Omental fat pad (tissue), 3 donors: ENCODE measurements at regions not wholly inside any gene's neighbourhood (a gene's known extent, or its start where the extent isn't known, plus 50 kb on each side); places are given as distances from the start of the nearest gene placed in this dataset.

Experiments used
- ATAC-seq: fragments of 150-250 bp; one replicate; pipeline ENCODE4 v1.9.1; 2016; ENCODE audit warnings: mild to moderate bottlenecking, moderate library complexity; ENCODE audit not compliant: low FRiP score
- DNase-seq: peaks from one replicate; pipeline ENCODE4 v3.0.0-alpha.2; 2019; ENCODE audit warnings: low spot score
- TF ChIP-seq, protein P1 (sequence below), 3 donors: fragments of 450-650 bp; IDR thresholded peaks; one replicate each; pipeline ENCODE4 v1.5.1; 2016 to 2017; ENCODE audit warnings: antibody characterized with exemption in 3 of 3, mild to moderate bottlenecking in 3 of 3, moderate library complexity in 2 of 3

DNA sequence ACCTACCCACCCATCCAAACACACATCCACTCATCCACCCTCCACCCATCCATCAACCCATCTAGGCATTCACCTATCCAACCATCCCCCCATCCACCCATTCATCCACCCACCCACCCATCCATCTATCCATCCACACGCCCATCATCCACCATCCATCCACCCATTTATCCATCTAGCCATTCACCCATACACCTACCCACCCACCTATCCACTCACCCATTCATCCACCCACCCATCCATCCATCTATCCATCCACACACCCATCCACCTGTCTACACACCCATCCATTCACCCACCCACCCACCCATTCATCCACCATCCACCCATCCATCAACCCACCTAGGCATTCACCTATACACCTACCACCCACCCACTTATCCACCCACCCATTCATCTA lies 72.6 kb upstream of the GALNT9 start:
- DNase-seq (no peak), ATAC-seq (no peak)
- TF ChIP-seq, protein P1, sequence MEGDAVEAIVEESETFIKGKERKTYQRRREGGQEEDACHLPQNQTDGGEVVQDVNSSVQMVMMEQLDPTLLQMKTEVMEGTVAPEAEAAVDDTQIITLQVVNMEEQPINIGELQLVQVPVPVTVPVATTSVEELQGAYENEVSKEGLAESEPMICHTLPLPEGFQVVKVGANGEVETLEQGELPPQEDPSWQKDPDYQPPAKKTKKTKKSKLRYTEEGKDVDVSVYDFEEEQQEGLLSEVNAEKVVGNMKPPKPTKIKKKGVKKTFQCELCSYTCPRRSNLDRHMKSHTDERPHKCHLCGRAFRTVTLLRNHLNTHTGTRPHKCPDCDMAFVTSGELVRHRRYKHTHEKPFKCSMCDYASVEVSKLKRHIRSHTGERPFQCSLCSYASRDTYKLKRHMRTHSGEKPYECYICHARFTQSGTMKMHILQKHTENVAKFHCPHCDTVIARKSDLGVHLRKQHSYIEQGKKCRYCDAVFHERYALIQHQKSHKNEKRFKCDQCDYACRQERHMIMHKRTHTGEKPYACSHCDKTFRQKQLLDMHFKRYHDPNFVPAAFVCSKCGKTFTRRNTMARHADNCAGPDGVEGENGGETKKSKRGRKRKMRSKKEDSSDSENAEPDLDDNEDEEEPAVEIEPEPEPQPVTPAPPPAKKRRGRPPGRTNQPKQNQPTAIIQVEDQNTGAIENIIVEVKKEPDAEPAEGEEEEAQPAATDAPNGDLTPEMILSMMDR (IDR thresholded peaks at IDR 0.05) = no peak

DNA sequence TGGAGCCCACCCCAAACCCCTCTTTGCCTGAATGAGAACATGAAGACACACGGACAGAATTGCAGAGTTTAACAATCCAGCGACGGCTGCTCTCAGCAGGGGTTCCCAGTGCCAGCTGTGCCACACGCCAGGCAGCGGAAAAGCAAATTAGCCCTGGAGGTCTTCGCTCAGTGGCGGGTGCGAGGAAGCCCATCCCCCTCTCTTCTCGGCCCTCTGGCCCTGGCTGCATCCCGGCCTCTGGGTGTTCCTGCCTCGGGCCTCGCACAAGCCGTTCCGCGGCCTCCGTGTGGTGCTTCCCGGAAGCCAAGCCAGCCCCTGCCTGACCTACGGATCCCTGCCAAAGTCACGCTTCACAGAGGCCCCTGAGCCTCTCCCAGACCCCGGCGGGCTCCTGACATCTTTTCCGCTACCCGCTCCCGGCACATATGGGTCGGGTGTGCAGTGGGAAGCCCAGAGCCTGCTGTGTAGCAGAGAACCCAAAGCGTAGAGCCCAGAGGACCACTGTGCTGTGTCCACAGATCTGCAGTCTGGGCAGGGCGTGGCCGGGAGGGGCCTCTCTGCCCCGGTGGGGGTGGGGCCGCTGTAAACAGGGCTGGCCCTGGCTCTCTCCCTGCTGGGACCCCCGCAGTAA lies 70.7 kb upstream of the GALNT9 start:
- ATAC-seq (no peak), DNase-seq (no peak)
- TF ChIP-seq, protein P1 (IDR thresholded peaks at IDR 0.05) = no peak

DNA sequence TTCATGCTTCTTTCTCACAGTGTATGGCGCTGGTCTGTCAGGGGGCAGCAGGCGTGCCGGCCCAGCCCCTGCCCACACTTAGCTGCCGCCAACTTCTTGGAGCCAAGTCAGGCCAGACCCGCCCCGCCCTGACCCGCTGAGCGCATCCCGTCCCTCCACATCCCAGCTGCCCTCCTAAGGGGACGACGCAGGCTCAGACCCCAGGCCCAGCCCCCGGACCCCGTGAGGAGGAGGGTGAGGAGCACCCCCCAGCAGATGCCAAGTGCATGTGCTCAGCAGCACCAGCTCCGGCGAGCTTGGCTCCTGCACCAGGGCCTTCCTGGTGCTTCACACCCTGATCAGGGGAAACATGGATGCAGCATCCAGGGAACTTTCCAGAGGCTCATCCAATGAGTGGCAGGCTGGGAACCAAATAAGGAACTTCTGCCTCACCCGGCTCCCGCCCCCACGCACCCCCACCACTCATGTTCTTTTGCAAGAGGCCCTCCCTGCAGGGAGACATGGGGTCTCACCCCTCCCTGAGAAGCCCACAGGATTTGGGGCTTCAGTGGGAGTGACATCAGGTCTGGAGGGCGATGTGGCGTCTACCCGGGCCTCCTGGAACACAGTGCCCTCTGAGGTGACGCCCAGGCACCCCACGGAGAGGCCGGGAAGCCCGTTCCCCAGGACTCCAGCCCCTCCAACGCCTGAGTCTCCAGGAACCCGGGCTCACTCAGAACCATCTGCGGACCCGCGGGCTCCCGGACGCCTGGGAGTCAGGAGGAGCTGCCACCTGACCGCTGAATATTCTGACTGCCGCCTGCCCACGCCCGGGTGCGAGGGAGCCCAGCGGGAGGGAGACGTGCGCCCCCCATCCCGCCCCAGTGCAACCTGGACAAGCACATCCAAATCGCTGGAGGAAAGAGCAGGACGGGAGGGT lies 70.0 kb upstream of the GALNT9 start:
- TF ChIP-seq, protein P1 (IDR thresholded peaks at IDR 0.05) = no peak
- no peak for DNase-seq
- no peak for ATAC-seq

DNA sequence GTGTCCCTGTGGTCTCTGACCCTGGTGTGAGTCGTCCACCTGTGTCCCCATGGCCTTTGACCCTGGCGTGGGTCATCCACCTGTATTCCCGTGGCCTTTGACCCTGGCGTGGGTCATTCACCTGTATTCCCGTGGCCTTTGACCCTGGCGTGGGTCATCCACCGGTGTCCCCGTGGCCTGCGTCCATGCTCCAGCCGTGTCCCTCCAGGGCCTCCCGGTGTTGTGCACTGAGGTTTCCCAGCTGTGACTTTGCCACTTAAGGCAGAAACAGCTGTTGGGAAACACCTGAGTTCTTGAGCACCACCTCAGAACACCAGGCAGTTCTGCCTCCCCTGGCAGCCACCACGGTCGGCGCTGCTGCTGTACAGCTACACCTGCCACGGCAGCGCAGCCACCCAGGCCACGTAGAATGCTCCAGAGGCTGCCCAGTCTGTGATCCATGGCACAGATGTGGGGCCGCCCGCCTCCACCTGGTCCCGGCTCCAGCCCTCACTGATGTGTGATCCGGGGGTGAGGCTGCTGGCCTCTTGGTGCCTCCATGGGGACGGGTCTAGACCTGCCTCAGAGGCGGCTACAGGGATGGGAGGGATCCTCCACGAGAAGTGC lies 69.1 kb upstream of the GALNT9 start:
- DNase-seq (no peak), ATAC-seq (no peak)
- TF ChIP-seq, protein P1 (IDR thresholded peaks at IDR 0.05) = no peak

DNA sequence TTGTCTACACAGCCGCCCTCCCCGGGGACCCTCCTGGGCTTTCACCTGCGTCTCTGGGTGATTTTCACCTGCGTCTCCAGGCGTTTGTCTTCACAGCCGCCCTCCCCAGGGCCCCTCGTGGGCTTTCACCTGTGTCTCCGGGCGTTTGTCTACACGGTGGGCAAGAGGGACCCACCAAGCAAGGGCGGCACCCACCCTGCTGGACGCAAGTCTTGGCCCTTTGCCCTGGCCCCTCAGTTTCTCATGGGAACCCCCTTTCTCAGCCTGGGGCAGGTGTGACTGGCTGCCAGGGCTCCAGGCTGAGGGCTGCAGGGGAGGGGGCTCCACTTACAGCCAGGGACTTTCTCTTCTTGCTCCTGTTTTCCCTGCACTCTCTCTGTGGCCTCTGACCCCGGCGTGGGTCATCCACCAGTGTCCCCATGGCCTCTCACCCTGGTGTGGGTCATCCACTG lies 68.6 kb upstream of the GALNT9 start:
- DNase-seq (no peak), ATAC-seq (no peak)
- TF ChIP-seq, protein P1 (IDR thresholded peaks at IDR 0.05) = no peak

DNA sequence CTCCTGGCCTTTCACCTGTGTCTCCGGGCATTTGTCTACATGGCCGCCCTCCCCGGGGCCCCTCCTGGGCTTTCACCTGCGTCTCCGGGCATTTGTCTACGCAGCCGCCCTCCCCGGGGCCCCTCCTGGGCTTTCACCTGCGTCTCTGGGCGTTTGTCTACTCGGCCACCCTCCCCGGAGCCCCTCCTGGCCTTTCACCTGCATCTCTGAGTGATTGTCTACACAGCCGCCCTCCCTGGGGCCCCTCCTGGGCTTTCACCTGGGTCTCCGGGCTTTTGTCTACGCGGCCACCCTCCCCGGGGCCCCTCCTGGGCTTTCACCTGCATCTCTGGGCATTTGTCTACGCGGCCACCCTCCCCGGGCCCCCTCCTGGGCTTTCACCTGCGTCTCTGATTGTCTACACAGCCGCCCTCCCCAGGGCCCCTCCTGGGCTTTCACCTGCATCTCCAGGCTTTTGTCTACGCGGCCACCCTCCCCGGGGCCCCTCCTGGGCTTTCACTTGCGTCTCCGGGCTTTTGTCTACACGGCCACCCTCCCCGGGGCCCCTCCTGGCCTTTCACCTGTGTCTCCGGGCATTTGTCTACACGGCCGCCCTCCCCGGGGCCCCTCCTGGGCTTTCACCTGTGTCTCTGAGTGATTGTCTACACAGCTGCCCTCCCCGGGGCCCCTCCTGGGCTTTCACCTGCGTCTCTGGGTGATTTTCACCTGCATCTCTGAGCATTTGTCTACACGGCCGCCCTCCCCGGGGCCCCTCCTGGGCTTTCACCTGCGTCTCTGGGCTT lies 68.0 kb upstream of the GALNT9 start:
- ATAC-seq = no peak
- TF ChIP-seq, protein P1 (IDR thresholded peaks at IDR 0.05) = no peak
- DNase-seq = no peak
